GM19324 (cell line): ENCODE measurements at regions not wholly inside any gene's neighbourhood (a gene's known extent, or its start where the extent isn't known, plus 50 kb on each side); places are given as distances from the start of the nearest gene placed in this dataset.

Experiments
- ATAC-seq: cut with Tn5 transposase; IDR thresholded peaks from one replicate; pipeline ENCODE4 v1.9.1; 2021; ENCODE audit warnings: mild to moderate bottlenecking, moderate library complexity; ENCODE audit not compliant: unreplicated experiment, low FRiP score

DNA sequence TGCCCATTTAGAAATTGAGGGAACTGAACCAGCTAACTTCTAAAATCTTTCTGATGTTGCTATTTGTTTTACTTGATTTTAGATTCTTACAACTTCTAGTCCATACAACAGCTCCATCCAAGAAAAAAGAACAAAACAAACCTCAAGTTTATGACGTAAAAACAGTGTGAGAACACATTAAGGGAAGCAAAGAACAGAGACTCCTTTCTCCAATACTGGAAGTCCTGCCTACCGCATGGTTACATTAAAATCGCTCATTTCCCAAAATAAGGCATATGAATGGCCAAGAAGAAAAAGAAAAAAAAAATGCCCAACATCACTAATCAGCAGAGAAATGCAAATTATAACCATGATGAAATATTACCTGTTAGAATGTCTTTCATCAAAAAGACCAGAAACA is 110.0 kb downstream of the TRIB2 start:
- ATAC-seq, result no peak

- no peak for ATAC-seq
Measured at GRCh38 chr2:12827721-12828120, 111.0 kb downstream of the TRIB2 start.

GRCh38 chr2:12828980-12829379 is 112.2 kb downstream of the TRIB2 start:
- no peak for ATAC-seq

DNA sequence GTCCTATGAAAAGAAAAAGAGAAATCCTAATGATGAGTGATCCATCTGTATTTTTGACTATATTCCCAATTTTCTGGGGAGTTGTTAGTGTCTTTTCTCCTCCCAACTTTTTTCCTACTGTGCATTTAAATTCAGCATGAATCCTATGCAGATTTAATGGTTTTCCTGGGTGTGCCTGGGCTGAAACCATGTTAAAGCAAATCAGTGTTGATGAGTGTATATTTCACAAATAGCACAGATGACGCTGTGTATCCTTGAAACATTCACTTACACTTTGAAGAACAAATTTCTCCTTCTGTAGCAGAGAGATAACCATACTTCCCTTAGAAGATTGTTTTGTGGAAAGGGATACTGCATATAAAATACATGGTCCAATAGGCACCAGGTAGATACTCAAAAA is 114.3 kb downstream of the TRIB2 start:
- no peak for ATAC-seq

GRCh38 chr2:12834239-12834638 is 117.5 kb downstream of the TRIB2 start:
- ATAC-seq, result no peak

- ATAC-seq, result no peak
Measured at GRCh38 chr2:12835733-12836132, 119.0 kb downstream of the TRIB2 start.

GRCh38 chr2:12839339-12839738 is 122.6 kb downstream of the TRIB2 start:
- ATAC-seq, result no peak

- no peak for ATAC-seq
Measured at GRCh38 chr2:12841021-12841420, 124.3 kb downstream of the TRIB2 start.

GRCh38 chr2:12842917-12843316 is 126.2 kb downstream of the TRIB2 start:
- no peak for ATAC-seq

GRCh38 chr2:12844511-12844910 is 127.8 kb downstream of the TRIB2 start:
- no peak for ATAC-seq

GRCh38 chr2:12847694-12848575 is 131.2 kb downstream of the TRIB2 start:
- ATAC-seq, result no peak

- ATAC-seq, result no peak
Measured at GRCh38 chr2:12852135-12852534, 135.4 kb downstream of the TRIB2 start.

DNA sequence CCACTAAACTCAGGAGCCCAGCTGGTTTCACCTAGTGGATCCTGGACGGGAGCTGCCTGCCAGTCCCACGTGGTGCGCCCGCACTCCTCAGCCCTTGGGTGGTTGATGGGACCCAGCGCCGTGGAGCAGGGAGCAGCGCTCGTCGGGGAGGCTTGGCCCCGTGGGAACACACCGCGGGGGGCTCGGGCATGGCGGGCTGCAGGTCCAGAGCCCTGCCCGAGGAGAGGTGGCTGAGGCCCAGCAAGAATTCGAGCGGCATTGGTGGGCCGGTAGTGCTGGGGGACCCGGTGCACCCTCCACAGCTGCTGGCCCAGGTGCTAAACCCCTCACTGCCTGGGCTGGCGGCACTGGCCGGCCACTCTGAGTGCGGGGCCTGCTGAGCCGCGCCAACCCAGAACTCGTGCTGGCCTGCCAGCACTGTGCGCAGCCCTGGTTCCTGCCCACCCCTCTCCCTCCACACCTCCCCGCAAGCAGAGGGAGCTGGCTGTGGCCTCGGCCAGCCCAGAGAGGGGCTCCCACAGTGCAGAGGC is 137.3 kb downstream of the TRIB2 start:
- no peak for ATAC-seq

DNA sequence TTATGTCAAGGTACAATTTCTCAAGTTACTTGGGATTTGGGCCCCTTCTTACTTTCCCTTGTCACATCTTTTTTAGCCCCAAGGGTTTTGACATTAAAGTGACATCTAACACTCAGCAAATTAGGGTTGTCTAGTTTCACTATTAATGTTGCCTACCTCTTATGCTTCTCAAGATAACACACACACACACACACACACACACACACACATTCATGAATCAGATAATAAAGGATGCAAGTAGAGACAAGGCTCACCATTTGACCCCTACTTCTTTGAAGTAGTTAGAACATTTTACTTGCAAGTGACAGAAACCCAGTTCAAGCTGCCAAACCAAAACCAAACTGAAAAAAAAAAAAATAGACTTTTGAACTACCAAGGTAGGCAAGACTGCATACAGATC is 138.8 kb downstream of the TRIB2 start:
- ATAC-seq, result no peak

DNA sequence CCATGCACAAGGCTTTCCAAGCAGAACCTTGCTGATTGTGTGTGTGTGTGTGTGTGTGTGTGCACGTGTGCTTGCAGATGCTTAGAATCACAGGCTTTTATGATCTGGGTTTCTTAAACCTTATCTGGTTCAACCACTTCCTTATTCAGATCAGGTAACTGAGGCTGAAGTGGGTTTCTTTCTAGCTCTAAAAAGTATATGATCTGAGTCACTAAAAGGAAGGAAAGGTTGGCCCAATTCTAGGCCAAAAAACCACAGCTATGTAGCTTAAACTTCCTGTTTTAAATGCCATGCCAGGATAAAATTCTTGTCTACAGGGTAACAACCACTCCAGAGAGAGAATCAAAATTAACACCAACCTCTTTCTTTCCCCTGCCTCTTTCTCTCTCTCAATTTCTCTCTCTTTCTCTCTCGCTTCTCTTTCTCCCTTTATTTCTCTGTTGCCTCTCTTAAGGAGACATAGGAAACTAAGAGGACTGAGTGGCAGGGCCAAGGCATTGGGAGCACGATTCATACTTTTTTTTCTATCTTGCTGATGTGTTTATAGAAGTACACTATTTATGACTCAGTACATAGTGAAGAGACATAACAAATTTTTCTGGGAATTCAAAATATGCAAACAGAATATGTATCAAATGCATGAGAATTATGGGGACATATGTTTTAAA is 140.3 kb downstream of the TRIB2 start:
- no peak for ATAC-seq

DNA sequence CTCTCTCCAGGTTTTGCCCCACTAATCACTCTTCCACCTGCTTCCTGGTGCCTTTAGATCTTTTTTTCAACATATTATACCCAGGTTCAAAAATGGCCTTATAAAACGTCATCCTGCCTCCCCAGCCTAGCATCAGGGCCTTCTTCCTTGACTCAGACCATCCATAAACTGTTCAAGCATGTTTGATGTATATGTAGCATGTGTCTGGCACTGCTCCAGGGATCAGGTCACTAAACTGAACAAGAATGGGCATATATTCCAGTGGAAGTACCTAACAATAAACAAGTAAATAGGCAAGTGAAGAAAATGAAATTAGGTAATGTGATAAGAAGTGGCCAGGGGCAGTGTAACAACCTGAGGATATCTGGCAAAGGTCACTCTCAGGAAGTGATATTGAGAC is 141.2 kb downstream of the TRIB2 start:
- ATAC-seq, result no peak

DNA sequence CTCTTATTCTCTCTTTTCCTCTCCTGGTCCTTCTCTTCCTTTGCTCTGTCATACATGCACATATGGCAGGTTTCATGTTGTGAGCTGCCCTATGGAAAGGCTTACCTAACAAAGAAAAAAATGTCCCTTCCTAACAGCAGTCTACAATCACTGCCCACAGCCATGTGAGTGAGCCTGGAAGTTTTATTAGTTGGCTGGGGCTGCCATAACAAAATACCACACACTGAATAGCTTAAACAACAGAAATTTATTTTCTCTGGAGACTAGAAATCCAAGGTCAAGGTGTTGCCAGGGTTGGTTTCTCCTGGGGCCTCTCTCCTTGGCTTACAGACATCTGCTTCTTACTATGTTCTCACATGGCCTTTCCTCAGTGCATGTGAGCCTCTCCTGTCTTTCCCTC is 142.1 kb downstream of the TRIB2 start:
- ATAC-seq, result no peak

GRCh38 chr2:12861344-12861930 is 144.7 kb downstream of the TRIB2 start:
- no peak for ATAC-seq

GRCh38 chr2:12862541-12862940 is 145.8 kb downstream of the TRIB2 start:
- no peak for ATAC-seq

GRCh38 chr2:12863937-12864336 is 147.2 kb downstream of the TRIB2 start:
- no peak for ATAC-seq

- ATAC-seq, result no peak
Measured at GRCh38 chr2:12867631-12868287, 151.0 kb downstream of the TRIB2 start.
